ENCODE measurements at regions not wholly inside any gene's neighbourhood (a gene's known extent, or its start where the extent isn't known, plus 50 kb on each side); places are given as distances from the start of the nearest gene placed in this dataset.

DNA sequence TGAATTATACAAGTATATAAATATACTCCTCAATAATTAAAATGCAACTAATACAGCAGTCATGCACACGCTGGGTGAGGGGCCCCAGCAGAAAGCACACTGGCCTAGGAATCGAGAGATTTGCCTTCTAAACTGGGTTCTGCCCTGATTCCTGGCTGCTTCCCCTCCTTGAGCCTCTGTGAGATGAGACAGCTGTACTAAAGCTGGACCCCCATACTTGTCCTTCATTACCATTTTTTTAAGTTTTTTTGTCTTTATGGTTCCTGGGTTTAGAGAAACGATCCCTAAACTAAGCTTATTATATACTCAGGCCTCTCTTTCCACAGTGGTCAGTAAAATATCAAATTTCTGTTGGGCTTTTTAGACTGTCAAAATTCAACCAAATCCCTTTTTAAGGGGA, 195.1 kb upstream of the DYNLRB2 start:
- intact Hi-C loops (cut with micrococcal nuclease): loop anchor here (5.0 kb wide), 1 partner anchor 332 kb away; no protein-coding TSS in a partner anchor
- DNase-seq: no peak
- no peaks in the 10 kb centered on the region for H3K36me3 Mint-ChIP-seq (ENCODE audit: low read depth)
- POLR2A ChIA-PET: no interaction called here
- no peak overlapping the region for H3K27ac Mint-ChIP-seq
- H3K4me1 Mint-ChIP-seq: peaks cover 8% of the 10 kb centered on the region
- ATAC-seq (ENCODE audit: low read depth): no peak
- H3K9me3 Mint-ChIP-seq: peaks cover 4% of the 10 kb centered on the region
- CTCF ChIA-PET: no interaction called here
- no peak overlapping the region for H3K4me3 Mint-ChIP-seq
- TF ChIP-seq CTCF (IDR thresholded peaks at IDR 0.05): no peak
- H3K27me3 Mint-ChIP-seq: peaks cover 5% of the 10 kb centered on the region

DNA sequence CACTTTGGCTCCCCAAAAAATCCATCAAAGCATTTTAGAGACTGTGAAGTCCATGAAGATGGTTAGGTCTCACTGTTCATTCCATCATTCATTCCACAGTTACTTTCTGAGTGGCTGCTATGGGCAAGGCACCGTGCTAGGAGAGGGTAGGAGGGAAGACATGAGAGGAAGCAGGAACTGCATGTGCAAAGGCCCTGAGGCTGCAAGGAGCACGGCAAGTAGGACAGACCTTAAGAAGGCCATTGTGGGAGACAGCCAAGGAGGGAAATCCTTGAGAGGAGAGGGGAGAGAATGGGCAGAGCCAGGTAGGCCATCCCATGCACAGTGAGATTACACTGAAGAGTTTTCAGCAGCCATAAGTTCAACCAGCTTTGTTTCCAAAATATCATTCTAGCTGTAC, 196.2 kb upstream of the DYNLRB2 start:
- H3K27ac Mint-ChIP-seq: no peak overlapping the region
- no peak for ATAC-seq (ENCODE audit: low read depth)
- ChIA-PET CTCF (no interaction called here), POLR2A (no interaction called here)
- intact Hi-C loops (cut with micrococcal nuclease): no loop called here
- H3K4me1 Mint-ChIP-seq: peaks cover 8% of the 10 kb centered on the region
- DNase-seq: no peak
- no peaks in the 10 kb centered on the region for H3K36me3 Mint-ChIP-seq (ENCODE audit: low read depth)
- peaks cover 4% of the 10 kb centered on the region for H3K9me3 Mint-ChIP-seq
- H3K27me3 Mint-ChIP-seq: peaks cover 2% of the 10 kb centered on the region
- no peak for TF ChIP-seq CTCF (IDR thresholded peaks at IDR 0.05)
- no peak overlapping the region for H3K4me3 Mint-ChIP-seq

DNA sequence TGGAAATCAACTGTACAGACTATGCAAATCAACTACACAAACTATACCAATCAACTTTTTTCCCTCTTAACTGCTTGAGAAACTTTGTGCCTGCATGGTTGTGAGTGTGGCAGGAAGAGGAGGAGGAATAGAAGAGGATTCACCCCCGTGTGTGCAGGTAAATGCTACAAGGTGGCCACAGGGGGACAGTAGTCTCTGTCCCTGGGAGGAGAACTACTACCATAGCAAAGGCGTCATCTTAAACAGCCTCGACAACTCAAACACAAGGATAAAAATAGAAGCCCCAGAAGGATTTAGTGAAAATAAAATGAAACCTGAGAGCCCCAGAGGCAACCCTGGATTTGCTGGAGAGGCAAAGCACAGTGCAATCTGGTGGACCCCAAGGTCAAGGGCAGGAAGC, 199.5 kb upstream of the DYNLRB2 start:
- Mint-ChIP-seq H3K36me3 (ENCODE audit: low read depth) (no peaks in the 10 kb centered on the region), H3K27ac (no peak overlapping the region), H3K9me3 (no peaks in the 10 kb centered on the region), H3K4me3 (no peak overlapping the region), H3K4me1 (peaks cover 4% of the 10 kb centered on the region), H3K27me3 (peaks cover 2% of the 10 kb centered on the region)
- DNase-seq: no peak
- TF ChIP-seq CTCF (IDR thresholded peaks at IDR 0.05): no peak
- ChIA-PET CTCF (no interaction called here), POLR2A (no interaction called here)
- ATAC-seq (ENCODE audit: low read depth): no peak
- intact Hi-C loops (cut with micrococcal nuclease): no loop called here

DNA sequence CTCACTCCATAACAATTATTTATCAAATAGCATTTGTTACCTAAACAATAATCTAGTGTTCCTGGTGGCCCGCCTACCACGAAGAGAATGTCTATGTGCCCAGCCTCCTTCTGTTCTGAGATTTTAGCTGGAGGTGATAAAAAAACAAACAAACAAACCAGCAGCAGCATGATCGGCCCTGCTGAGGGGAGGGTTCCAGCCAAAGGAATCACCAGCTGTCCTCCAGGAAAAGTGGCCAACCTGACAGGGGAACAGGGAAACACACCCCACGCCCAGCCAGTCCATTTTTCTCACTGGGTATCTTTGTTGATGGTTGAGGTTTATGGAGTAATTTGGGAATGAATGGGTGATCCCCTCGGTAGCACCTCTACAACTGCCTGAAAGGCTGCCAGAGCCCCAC, 203.0 kb upstream of the DYNLRB2 start:
- TF ChIP-seq CTCF (IDR thresholded peaks at IDR 0.05): no peak
- H3K9me3 Mint-ChIP-seq: no peaks in the 10 kb centered on the region
- DNase-seq (no peak), ATAC-seq (ENCODE audit: low read depth) (no peak)
- H3K27ac Mint-ChIP-seq: no peak overlapping the region
- ChIA-PET POLR2A (no interaction called here), CTCF (no interaction called here)
- no peak overlapping the region for H3K4me3 Mint-ChIP-seq
- no peaks in the 10 kb centered on the region for H3K36me3 Mint-ChIP-seq (ENCODE audit: low read depth)
- no peaks in the 10 kb centered on the region for H3K4me1 Mint-ChIP-seq
- H3K27me3 Mint-ChIP-seq: peaks cover 9% of the 10 kb centered on the region
- intact Hi-C loops (cut with micrococcal nuclease): no loop called here

DNA sequence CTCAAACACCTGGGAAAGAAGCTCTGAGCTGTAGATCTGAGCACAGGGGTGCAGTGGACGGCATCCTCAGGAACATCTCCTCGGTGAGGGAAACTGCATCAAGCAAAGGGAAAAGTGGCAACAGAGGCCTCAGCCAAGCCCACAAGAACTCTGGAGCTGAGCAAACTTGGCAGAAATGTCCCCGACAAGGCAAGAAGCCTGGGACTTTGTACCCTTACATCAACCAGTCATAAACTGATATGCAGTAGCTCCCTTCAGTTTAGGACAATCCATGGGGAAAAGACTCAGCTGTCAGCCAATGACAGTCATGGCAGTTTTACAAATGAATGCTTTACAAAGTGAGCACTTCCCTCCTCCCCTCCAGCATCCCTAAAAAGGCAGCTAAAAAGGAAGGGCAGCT, 210.0 kb upstream of the DYNLRB2 start:
- intact Hi-C loops (cut with micrococcal nuclease): no loop called here
- TF ChIP-seq CTCF (IDR thresholded peaks at IDR 0.05): no peak
- CTCF ChIA-PET: no interaction called here
- Mint-ChIP-seq H3K36me3 (ENCODE audit: low read depth) (no peaks in the 10 kb centered on the region), H3K4me3 (no peak overlapping the region), H3K27ac (no peak overlapping the region), H3K9me3 (no peaks in the 10 kb centered on the region), H3K4me1 (no peaks in the 10 kb centered on the region), H3K27me3 (peaks cover 17% of the 10 kb centered on the region)
- ATAC-seq (ENCODE audit: low read depth) (no peak), DNase-seq (no peak)
- POLR2A ChIA-PET: no interaction called here
